ENCODE measurements at regions not wholly inside any gene's neighbourhood (a gene's known extent, or its start where the extent isn't known, plus 50 kb on each side); places are given as distances from the start of the nearest gene placed in this dataset.

DNA sequence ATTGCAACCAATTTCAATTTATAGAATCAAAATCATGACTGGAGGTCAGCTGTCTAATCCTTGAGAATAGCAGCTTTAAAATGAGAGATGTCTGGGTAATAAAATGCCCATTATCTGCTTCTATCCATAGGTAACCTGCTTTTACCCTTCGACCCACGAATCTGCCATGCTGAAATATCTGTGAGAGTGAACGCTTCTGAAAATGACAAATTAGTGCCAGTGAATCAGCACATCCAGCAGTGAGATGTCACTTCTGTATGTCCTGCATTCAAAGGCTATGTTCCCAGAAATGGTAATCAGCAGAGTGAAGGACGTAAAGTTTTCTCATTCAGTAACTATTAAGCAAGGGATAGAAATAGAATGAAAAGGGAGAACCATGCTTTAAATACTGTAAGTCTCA lies 532.4 kb upstream of the ITGA1 start:
- no peak overlapping the region for H3K4me3 ChIP-seq (ENCODE audit: low read length)
- no peak for DNase-seq (ENCODE audit: low read depth)
- TF ChIP-seq, protein P1, sequence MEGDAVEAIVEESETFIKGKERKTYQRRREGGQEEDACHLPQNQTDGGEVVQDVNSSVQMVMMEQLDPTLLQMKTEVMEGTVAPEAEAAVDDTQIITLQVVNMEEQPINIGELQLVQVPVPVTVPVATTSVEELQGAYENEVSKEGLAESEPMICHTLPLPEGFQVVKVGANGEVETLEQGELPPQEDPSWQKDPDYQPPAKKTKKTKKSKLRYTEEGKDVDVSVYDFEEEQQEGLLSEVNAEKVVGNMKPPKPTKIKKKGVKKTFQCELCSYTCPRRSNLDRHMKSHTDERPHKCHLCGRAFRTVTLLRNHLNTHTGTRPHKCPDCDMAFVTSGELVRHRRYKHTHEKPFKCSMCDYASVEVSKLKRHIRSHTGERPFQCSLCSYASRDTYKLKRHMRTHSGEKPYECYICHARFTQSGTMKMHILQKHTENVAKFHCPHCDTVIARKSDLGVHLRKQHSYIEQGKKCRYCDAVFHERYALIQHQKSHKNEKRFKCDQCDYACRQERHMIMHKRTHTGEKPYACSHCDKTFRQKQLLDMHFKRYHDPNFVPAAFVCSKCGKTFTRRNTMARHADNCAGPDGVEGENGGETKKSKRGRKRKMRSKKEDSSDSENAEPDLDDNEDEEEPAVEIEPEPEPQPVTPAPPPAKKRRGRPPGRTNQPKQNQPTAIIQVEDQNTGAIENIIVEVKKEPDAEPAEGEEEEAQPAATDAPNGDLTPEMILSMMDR (IDR thresholded peaks at IDR 0.05; ENCODE audit: insufficient read depth, low read depth, low read length, missing control alignments), result no peak

GRCh38 chr5:52262844-52263243 lies 524.9 kb upstream of the ITGA1 start:
- no peak for DNase-seq (ENCODE audit: low read depth)
- H3K4me3 ChIP-seq (ENCODE audit: low read length), result no peak overlapping the region
- TF ChIP-seq, protein P1 (IDR thresholded peaks at IDR 0.05; ENCODE audit: insufficient read depth, low read depth, low read length, missing control alignments), result no peak

DNA sequence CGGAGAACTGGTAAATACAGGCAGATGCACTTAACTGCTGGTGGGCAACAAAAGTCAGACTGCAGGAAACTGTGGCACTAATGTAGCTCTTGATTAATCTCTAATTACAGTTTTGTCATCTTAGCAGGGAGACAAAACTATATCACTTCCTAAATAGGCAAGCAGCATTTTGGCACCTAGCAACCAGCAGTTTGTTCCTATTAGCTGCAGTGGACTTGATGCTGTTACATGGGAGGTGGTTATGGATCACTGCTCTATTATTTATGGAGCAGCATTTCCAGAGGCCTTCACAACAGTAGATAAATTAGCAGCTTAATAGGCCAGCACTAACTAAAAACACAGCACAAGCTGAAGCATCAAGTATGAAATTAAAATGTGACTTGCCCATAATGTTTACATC lies 518.3 kb upstream of the ITGA1 start:
- no peak overlapping the region for H3K4me3 ChIP-seq (ENCODE audit: low read length)
- no peak for DNase-seq (ENCODE audit: low read depth)
- TF ChIP-seq, protein P1 (IDR thresholded peaks at IDR 0.05; ENCODE audit: insufficient read depth, low read depth, low read length, missing control alignments), result no peak

DNA sequence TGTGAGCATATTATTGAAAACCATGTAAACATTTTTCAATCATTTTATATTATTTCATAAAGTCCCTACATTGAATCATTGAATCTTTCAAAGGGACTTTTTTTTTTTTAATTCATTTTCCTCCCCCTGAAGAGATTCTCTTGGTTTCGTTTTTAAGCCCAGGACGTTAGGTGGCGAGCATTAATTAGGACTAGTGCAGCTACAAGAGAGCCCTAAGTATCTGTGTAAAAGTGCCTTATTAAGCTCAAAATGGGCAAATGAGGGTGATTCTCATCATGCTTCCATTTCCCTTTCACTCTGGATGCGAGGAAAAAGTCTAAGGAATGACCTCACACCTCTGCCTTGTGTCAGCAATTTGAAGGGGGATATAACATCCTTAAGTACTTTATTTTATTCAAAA lies 517.9 kb upstream of the ITGA1 start:
- H3K4me3 ChIP-seq (ENCODE audit: low read length), result no peak overlapping the region
- TF ChIP-seq, protein P1 (IDR thresholded peaks at IDR 0.05; ENCODE audit: insufficient read depth, low read depth, low read length, missing control alignments), result no peak
- DNase-seq (ENCODE audit: low read depth), result no peak

- TF ChIP-seq, protein P1 (IDR thresholded peaks at IDR 0.05; ENCODE audit: insufficient read depth, low read depth, low read length, missing control alignments), result no peak
- no peak for DNase-seq (ENCODE audit: low read depth)
- no peak overlapping the region for H3K4me3 ChIP-seq (ENCODE audit: low read length)
Measured at GRCh38 chr5:52275639-52276038, 512.1 kb upstream of the ITGA1 start.

DNA sequence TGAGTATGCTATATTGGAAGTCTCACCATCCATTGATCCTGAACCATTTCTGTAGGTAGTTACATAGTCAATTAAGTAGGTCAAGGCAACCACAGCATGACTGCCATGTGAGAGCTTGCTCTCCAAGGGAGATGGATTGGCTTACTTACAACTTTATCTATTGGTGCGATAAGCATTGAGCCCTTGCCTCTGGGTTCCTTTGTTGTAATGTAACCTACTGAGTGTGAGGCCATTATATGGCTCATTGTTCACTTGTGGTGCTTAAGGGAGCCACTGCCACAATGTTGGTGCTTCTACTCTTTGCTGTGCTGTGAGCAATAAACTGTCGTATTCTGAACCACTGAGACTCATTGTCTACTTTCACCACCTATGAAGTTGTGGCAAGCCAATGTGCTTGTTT lies 510.6 kb upstream of the ITGA1 start:
- no peak for DNase-seq (ENCODE audit: low read depth)
- no peak overlapping the region for H3K4me3 ChIP-seq (ENCODE audit: low read length)
- TF ChIP-seq, protein P1 (IDR thresholded peaks at IDR 0.05; ENCODE audit: insufficient read depth, low read depth, low read length, missing control alignments), result no peak

- no peak overlapping the region for H3K4me3 ChIP-seq (ENCODE audit: low read length)
- TF ChIP-seq, protein P1 (IDR thresholded peaks at IDR 0.05; ENCODE audit: insufficient read depth, low read depth, low read length, missing control alignments), result no peak
- DNase-seq (ENCODE audit: low read depth), result no peak
Measured at GRCh38 chr5:52282647-52283046, 505.1 kb upstream of the ITGA1 start.
